K562 (cell line): ENCODE measurements at regions not wholly inside any gene's neighbourhood (a gene's known extent, or its start where the extent isn't known, plus 50 kb on each side); places are given as distances from the start of the nearest gene placed in this dataset.

Experiments
- EZH2 ChIP-seq: IDR thresholded peaks from 2 replicates; pipeline ENCODE4 v1.6.1; 2012; ENCODE audit warnings: low read depth, mild to moderate bottlenecking, inconsistent platforms, low read length, borderline replicate concordance
- NFE2 ChIP-seq: IDR thresholded peaks from 2 replicates; pipeline ENCODE4 v1.6.1; 2014; ENCODE audit warnings: antibody characterized with exemption, low read depth
- POLR2AphosphoS5 ChIP-seq: IDR thresholded peaks from 2 replicates; pipeline ENCODE4 v1.6.1; 2011; ENCODE audit warnings: mild to moderate bottlenecking, low read depth, low read length, moderate library complexity; ENCODE audit not compliant: control insufficient read depth, insufficient read depth
- TF ChIP-seq, protein P1 (sequence below): fragments of 450-650 bp; IDR thresholded peaks from 2 replicates; pipeline ENCODE4 v1.6.1; 2017; ENCODE audit warnings: antibody characterized with exemption
- TF ChIP-seq, protein P2 (sequence below), 3 experiments: IDR thresholded peaks in 2 of 3; conservative IDR thresholded peaks in 1 of 3; 2 replicates each; pipeline ENCODE4 v1.5.1; 2011 to 2012; ENCODE audit warnings: low read length in 3 of 3, mild to moderate bottlenecking in 3 of 3, control low read depth in 2 of 3, improper control_type of control experiment in 1 of 3, inconsistent platforms in 1 of 3, low read depth in 1 of 3, mixed read lengths in 1 of 3, moderate library complexity in 1 of 3; ENCODE audit not compliant: insufficient read depth in 2 of 3

DNA sequence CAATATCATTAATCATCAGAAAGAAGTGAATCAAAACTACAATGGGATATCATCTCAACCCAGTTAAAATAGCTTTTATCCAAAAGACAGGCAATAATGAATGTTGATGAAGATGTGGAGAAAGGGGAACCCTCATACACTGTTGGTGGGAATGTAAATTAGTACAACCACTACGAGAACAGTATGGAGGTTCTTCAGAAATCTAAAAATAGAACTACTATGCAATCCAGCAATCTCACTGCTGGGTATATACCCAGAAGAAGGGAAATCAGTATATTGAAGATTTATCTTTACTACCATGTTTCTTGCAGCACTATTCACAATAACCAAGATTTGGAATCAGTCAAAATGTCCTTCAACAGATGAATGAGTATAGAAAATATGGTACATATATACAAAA lies 189.8 kb downstream of the HHIPL2 start:
- TF ChIP-seq, protein P1, sequence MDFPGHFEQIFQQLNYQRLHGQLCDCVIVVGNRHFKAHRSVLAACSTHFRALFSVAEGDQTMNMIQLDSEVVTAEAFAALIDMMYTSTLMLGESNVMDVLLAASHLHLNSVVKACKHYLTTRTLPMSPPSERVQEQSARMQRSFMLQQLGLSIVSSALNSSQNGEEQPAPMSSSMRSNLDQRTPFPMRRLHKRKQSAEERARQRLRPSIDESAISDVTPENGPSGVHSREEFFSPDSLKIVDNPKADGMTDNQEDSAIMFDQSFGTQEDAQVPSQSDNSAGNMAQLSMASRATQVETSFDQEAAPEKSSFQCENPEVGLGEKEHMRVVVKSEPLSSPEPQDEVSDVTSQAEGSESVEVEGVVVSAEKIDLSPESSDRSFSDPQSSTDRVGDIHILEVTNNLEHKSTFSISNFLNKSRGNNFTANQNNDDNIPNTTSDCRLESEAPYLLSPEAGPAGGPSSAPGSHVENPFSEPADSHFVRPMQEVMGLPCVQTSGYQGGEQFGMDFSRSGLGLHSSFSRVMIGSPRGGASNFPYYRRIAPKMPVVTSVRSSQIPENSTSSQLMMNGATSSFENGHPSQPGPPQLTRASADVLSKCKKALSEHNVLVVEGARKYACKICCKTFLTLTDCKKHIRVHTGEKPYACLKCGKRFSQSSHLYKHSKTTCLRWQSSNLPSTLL: no peak
- TF ChIP-seq EZH2 (no peak), POLR2AphosphoS5 (no peak), NFE2 (no peak)
- TF ChIP-seq, protein P2, sequence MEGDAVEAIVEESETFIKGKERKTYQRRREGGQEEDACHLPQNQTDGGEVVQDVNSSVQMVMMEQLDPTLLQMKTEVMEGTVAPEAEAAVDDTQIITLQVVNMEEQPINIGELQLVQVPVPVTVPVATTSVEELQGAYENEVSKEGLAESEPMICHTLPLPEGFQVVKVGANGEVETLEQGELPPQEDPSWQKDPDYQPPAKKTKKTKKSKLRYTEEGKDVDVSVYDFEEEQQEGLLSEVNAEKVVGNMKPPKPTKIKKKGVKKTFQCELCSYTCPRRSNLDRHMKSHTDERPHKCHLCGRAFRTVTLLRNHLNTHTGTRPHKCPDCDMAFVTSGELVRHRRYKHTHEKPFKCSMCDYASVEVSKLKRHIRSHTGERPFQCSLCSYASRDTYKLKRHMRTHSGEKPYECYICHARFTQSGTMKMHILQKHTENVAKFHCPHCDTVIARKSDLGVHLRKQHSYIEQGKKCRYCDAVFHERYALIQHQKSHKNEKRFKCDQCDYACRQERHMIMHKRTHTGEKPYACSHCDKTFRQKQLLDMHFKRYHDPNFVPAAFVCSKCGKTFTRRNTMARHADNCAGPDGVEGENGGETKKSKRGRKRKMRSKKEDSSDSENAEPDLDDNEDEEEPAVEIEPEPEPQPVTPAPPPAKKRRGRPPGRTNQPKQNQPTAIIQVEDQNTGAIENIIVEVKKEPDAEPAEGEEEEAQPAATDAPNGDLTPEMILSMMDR (IDR thresholded peaks at IDR 0.05 in 2 of 3, conservative IDR thresholded peaks at IDR 0.05 in 1 of 3; ENCODE audit: insufficient read depth in 2 of 3, low read depth in 1 of 3, low read length in 3 of 3): no peak
